ENCODE measurements at regions not wholly inside any gene's neighbourhood (a gene's known extent, or its start where the extent isn't known, plus 50 kb on each side); places are given as distances from the start of the nearest gene placed in this dataset.
"Not testable (repeated sequence)": the region's sequence is repeated elsewhere in the genome, so short reads cannot be mapped to it uniquely, and the experiment has no call there.

GRCh38 chr19:20482721-20483120, 82.9 kb downstream of the ZNF737 start:
- DNase-seq (ENCODE audit: low read depth in 2 of 2) = no peak

- DNase-seq (ENCODE audit: low read depth in 2 of 2) = no peak
Observed at GRCh38 chr19:20481736-20482135, 83.8 kb downstream of the ZNF737 start.

GRCh38 chr19:20479483-20479882, 86.1 kb downstream of the ZNF737 start:
- no peak for DNase-seq (ENCODE audit: low read depth in 2 of 2)

- DNase-seq (ENCODE audit: low read depth in 2 of 2) = no peak
Observed at GRCh38 chr19:20478936-20479335, 86.6 kb downstream of the ZNF737 start.

GRCh38 chr19:20472854-20473253, 92.7 kb downstream of the ZNF737 start:
- no peak for DNase-seq (ENCODE audit: low read depth in 2 of 2)

- DNase-seq (ENCODE audit: low read depth in 2 of 2) = no peak
Observed at GRCh38 chr19:20471431-20471830, 94.2 kb downstream of the ZNF737 start.

GRCh38 chr19:20470345-20471135, 95.0 kb downstream of the ZNF737 start:
- DNase-seq (ENCODE audit: low read depth in 2 of 2) = no peak

GRCh38 chr19:20466638-20466990, 99.0 kb downstream of the ZNF737 start:
- not testable (repeated sequence) for DNase-seq (ENCODE audit: low read depth in 2 of 2)

- DNase-seq (ENCODE audit: low read depth in 2 of 2) = not testable (repeated sequence)
Observed at GRCh38 chr19:20465922-20466637, 99.5 kb downstream of the ZNF737 start.

GRCh38 chr19:20453425-20453935, 112.1 kb downstream of the ZNF737 start:
- no peak for DNase-seq (ENCODE audit: low read depth in 2 of 2)

GRCh38 chr19:20444202-20444885, 121.2 kb downstream of the ZNF737 start:
- DNase-seq (ENCODE audit: low read depth in 2 of 2) = no peak

- DNase-seq (ENCODE audit: low read depth in 2 of 2) = not testable (repeated sequence)
Observed at GRCh38 chr19:20432266-20432842, 133.2 kb downstream of the ZNF737 start.

- DNase-seq (ENCODE audit: low read depth in 2 of 2) = no peak
Observed at GRCh38 chr19:20431826-20432225, 133.8 kb downstream of the ZNF737 start.

GRCh38 chr19:20423381-20424197, 142.0 kb downstream of the ZNF737 start:
- DNase-seq (ENCODE audit: low read depth in 2 of 2) = peak; percentile 15 to 16

GRCh38 chr19:20422216-20423205, 143.1 kb downstream of the ZNF737 start:
- DNase-seq (ENCODE audit: low read depth in 2 of 2) = no peak

GRCh38 chr19:20416661-20417060, 148.9 kb downstream of the ZNF737 start:
- DNase-seq (ENCODE audit: low read depth in 2 of 2) = no peak

- DNase-seq (ENCODE audit: low read depth in 2 of 2) = no peak
Observed at GRCh38 chr19:20414120-20414519, 151.5 kb downstream of the ZNF737 start.

- no peak for DNase-seq (ENCODE audit: low read depth in 2 of 2)
Observed at GRCh38 chr19:20413705-20414104, 151.9 kb downstream of the ZNF737 start.

GRCh38 chr19:20412846-20413245, 152.7 kb downstream of the ZNF737 start:
- no peak for DNase-seq (ENCODE audit: low read depth in 2 of 2)

- DNase-seq (ENCODE audit: low read depth in 2 of 2) = no peak
Observed at GRCh38 chr19:20397292-20397691, 168.3 kb downstream of the ZNF737 start.

Data from fibroblast of skin of left biceps (primary cell).